ENCODE measurements at regions not wholly inside any gene's neighbourhood (a gene's known extent, or its start where the extent isn't known, plus 50 kb on each side); places are given as distances from the start of the nearest gene placed in this dataset.
"Not testable (repeated sequence)": the region's sequence is repeated elsewhere in the genome, so short reads cannot be mapped to it uniquely, and the experiment has no call there.

DNA sequence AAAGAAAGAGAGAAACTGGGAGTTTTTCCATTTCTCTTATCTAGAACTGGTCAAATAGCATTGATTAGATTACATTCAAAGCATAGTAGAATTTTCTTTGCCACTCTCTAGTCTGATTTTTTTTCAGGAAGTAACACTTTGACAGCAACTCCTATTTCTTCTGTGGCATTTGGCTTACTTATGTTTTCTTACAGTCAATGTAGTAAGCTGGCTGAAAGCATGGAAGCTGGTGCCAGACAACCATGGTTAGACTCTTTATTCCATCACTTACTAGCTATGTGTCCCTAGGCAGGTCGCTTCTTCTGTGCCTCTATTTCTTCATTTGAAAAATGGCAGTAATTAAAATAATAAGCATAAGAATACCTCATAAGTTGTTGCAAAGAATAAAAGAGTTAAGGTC is 54.2 kb upstream of the OPRM1 start:
- DNase-seq = no peak

DNA sequence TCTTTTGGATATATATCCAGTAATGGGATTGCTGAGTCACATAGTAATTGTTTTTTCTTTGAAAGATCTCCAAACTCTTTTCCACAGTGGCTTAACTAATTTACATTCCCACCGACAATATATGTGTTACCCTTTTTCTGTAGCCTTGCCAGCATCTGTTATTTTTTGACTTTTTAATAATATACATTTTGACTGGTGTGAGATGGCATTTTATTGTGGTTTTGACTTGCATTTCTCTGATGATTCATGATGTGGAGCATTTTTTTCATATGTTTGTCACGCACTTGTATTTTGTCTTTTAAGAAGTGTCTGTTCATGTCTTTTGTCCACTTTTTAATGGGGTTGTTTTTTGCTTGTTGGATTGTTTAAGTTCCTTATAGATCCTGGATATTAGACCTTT is 58.9 kb upstream of the OPRM1 start:
- DNase-seq = no peak

DNA sequence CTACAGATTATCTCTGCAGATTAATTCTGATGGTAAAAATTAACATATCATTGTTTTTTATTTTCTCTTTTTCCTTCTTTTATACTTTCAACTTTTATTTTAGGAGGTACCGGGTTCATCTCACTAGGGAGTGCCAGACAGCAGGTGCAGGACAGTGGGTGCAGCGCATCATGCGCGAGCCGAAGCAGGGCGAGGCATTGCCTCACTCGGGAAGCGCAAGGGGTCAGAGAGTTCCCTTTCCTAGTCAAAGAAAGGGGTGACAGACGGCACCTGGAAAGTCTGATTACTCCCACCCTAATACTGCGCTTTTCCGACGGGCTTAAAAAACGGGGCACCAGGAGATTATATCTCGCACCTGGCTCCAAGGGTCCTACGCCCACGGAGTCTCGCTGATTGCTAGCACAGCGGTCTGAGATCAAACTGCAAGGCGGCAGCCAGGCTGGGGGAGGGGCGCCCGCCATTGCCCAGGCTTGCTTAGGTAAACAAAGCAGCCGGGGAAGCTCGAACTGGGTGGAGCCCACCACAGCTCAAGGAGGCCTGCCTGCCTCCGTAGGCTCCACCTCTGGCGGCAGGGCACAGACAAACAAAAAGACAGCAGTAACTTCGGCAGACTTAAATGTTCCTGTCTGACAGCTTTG is 60.0 kb upstream of the OPRM1 start:
- not testable (repeated sequence) for DNase-seq

DNA sequence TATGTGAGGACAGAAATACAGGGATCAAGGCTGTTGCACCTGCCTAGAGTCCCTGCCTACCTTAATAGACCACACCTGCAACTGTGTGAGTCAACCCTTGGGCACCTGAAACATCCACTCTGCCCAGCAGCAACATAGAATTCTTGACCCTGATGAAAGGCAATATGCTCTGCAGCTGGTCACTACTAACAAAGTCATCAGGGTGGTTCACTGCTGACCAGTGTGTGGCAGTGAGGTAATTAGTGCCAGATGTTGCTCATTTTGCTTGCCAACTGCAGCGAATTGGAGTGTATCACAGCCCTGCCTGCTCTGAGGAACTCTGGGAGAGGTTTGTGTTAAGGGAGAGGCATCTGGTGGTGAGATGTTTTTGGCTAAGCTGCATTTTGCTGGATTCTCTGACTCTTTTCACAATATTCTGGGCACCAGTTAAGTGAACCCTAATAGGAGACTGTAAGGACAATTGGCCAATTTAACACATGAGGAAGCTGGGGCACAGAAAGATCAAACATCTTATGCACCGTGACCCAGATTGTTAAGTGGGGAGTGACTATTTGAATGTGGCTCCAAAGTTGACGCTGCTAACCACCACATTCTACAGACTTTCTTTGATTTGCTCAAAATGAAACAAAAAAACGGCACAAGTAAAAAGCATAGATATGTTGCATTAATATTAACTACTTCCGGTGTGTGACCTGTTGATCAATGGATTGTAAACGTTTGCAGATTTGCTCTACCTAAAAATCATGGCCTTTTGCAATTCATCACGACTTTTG is 61.9 kb upstream of the OPRM1 start:
- no peak for DNase-seq

DNA sequence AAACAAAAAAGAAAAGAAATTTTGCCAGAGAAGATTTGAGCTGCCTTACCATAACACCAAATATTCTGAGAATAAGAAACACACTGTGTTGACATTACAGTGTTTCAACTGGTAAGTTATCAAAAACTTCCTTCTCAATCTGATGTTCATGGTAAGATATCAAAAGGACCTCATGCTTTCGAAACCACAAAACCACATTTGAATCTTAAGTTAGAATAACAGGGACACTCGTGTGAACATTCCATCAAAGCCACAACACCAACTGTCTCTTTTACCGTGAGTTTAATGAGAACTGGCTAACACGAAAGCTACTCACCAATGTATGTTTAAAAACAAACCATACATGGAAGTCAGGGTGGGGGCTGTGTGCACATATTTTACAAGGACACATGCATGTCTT is 73.0 kb upstream of the OPRM1 start:
- DNase-seq = no peak

DNA sequence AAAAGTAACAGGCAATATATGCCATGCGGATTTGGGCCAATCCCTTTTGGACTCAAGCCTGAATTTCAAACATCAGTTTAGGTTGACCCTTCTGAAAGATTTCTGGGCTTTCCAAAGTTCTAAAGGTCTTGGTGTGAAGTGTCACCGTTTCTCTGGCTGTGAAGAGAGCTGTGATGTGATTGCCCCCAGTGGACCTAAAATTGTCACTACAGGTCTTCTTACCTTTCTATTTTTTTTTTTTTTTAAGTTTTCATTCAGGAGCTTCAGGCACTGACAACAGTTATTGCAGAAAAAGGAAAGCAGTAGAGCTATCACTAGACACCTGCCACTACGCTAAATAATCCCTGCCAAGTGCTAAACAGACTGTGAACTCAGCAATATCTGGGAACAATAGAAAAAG is 75.7 kb upstream of the OPRM1 start:
- DNase-seq = no peak

DNA sequence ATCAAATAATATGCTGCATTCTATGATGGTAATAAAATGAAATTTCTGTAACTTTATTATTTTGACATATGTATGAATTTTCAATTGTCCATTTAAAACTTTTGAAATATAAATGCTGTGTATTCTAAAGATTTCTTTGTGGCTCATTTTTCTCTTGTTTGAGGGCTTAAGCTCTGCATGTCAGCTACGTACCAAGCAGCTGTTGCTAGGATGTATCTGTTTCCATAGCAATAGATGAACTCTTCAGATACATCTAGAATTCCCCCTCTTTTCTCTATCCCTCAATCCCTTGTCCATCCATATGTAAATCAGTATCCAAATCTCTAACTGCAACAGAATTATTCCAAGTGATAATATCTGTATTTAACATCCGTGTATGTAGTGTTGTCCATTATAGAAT is 76.5 kb upstream of the OPRM1 start:
- DNase-seq = no peak

DNA sequence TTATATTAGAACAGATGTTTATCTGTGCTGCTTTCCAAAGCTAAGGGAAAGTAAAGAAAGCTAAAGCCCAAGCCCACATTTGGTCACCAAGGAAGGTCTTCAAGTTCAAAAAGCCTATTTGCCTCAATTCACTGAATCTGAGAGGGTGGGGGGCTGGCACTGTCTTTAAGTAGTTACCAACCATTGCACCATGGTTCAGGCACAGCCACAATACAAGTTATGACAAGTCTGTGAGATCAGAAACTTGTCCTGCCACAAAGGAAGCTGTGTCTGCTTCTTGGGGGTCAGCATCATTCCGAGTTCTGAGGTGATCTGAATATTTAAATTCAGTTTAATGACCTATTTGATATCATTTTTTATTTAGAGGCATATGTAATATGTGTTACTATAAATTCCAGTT is 78.3 kb upstream of the OPRM1 start:
- no peak for DNase-seq

DNA sequence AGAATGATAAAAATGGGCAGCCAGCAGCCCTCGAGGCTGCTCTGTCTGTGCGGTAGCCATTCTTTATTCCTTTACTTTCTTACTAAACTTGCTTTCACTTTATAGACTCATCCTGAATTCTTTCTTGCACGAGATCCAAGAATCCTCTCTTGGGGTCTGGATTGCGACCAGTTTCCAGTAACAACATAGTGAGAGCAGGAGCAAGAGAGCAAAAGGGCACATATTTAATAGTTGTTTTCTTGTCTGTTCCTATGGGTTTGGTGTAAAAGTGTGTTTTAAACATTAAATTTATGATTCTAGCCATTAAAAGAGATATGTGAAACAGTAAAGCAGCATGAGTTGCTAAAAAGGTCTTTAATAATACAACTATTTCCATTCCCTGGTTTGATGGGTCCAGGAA is 78.8 kb upstream of the OPRM1 start:
- no peak for DNase-seq

DNA sequence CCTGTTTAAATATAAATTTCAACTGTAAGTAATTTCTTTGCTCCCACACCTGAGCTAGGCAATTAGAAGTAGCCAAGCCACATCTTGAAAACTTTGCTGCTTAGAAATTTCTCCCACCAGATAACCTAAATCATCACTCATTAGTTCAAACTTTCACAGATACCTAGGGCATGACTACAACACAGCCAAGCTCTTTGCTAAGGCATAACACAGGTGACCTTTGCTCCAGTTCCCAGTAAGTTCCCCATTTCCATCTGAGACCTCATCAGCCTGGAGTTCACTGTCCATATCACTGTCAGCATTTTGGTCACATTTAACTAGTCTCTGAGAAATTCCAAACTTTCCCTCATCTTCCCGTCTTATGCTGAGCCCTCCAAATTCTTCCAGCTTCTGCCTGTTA is 79.8 kb upstream of the OPRM1 start:
- DNase-seq = peak in 3 of 4 experiments; percentile 21 to 36 (median 24)

DNA sequence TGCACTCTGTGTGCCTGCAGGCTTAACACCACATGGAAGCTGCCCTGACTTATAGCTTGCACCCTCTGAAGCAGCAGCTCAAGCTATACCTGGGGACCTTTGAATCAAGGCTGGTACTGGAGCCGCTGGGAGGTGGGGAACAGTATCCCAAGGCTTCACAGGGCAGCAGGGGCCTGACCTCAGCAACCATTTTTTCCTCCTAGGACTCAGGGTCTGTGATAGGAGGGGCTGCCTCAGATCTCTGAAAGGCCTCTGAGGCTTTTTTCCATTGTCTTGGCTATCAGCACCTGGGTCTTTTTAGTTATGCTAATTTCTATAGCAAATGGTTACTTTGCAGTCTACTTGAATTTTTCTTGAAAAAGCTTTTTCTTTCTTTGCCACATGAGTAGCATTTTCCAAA is 80.2 kb upstream of the OPRM1 start:
- no peak for DNase-seq

DNA sequence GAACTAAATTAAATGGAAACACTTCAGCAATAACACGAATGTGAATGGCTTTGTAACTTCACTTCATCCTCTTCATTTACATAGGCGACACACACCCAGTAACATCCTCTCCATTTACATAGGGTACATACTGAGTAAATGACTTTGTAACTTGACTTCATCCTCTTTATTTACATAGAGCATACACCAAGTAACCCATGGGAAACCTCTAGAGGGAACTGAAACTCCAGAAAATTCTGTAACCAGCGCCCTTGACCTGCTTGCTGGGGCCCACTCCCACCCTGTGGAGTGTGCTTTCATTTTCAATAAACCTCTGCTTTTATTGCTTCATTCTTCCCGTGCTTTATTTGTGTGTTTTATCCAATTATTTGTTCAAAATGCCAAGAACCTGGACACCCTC is 81.6 kb upstream of the OPRM1 start:
- peak in 3 of 4 experiments; percentile 14 to 19 (median 15) for DNase-seq

DNA sequence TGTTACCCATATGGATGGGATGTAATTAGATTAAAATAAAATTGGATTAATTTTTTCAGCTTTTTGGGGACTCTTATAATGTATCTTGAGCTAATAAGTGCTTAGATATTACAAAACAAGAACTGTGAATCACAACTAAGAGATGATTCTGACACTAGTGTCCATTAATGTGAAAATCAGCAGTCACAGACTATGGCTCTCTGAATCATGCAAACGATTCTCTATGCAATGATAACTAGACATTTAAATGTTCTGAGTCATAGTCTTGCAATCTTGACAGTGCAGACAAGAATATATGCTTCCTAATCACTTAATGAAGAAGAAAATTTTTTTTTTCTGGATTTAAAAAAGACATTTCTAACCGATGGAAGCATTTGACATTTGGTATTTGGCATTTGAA is 82.2 kb upstream of the OPRM1 start:
- peak in 2 of 4 experiments; percentile 2 to 29 for DNase-seq

DNA sequence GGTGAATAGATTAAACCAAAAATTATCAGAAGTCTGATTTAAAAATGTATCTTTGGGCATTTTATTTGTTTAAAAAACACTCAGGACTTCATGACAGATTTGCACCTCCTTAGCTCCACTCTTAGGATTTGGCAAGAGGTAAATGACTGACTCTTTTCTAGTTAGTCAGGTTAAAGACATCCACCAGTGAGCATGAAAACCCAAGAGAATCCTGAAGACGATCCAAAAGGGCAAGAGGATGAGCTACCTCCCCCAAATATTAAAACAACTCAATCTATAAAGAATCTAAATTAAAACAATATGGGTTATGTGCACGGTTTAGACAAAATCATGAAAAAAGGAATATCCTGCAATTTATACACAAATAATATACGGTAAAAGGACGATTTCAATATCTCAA is 89.4 kb upstream of the OPRM1 start:
- no peak for DNase-seq

DNA sequence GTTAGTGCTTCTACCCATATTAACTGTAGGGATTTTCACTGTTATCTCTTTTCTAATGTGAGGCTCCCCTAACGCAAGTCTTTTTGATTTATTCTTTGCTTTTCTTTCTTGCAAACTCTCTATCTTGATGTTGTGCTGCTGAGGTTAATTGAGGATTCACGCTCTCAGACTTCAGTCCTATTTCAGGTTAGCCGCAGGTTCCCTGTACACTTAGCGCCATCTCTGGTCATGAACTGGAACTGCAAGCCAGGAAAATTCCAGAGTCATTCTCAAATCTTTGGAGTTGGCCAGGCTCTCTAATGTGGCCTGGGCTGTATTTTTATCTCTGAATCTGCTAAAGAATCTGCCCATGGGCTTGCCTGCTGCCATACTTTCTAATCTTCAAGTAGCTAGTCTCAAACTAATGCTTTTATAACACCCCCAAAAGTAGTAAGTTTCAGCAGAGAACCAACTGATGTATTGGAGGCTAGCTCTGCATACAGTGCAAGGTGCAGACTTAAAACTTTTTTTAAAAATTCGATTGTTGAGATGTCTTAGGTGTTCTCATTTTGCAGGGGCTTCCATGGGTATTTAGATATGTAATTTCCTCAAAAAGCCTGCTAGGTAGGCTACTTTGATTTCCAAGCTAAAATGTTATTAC is 91.1 kb upstream of the OPRM1 start:
- peak; percentile 16 to 28 (median 22) for DNase-seq

DNA sequence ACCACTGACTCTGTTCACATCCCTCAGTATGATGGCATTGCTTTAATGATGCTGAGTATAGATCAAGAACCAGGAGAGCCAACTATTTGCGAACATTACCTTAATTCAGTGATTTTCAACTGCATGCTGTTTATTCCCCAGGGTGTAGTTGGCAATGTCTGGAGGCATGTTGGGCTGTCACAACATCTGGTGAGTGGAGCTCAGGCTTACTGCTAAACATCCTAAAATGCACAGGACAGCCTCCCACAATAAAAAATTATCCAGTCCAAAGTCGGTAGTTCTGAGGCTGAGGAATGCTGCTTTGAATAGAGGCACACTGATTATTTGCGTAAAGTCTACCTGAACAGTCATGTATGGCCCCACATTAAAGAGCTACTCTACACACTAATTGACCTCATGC is 94.8 kb upstream of the OPRM1 start:
- DNase-seq = no peak

DNA sequence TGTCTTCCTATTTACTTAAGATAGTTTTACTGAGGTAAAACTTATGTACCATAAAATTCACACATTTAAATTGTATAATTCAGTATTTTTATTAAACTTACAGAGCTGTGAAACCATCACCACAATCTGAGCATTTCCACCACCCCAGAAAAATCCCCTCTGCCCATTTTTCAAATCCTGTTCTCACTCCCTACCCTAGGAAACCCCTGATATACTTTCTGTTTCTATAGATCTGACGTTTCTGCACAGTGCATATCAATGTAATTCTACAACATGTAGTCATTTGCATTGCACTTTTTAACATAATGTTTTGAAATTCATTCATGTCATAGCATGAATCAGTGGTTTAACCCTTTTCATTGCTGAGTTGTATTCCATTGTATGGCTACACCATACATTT is 96.7 kb upstream of the OPRM1 start:
- DNase-seq = no peak

DNA sequence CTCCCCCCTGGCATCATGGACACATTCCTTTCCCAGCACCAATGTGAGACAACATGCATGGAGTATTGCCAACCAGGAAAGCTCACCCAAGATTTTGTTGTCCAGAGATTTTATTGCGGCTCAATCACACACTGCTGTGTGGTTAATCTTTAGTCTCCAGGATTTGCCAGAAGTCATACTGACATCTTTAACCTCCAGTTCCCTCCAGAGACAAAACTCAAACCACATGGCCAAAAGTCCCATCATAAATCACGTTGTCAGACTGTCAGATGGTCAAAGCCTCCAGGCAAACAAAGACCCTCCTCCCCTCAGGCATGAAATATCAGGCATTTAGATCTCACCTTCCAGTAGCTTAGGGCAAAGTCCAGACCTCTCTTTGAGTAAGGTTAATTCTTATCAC is 97.3 kb upstream of the OPRM1 start:
- no peak for DNase-seq

DNA sequence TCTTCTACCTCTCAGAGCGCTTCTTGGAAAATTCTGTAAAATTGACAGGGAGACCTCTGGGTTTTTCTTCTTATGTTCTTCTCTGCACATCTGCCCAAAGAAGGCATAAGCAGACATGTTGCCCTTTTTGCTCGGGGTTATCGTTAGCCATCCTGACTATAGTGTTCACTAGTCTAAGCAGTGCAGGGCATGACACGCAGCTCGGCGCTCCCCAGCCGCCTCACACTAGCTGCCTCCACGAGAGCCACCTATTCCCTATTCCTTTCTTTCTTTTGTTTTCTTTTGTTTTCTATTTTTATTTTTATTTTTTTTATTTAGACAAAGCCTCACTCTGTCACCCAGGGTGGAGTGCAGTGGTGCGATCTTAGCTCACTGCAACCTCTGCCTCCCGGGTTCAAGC is 100.2 kb upstream of the OPRM1 start:
- no peak for DNase-seq

DNA sequence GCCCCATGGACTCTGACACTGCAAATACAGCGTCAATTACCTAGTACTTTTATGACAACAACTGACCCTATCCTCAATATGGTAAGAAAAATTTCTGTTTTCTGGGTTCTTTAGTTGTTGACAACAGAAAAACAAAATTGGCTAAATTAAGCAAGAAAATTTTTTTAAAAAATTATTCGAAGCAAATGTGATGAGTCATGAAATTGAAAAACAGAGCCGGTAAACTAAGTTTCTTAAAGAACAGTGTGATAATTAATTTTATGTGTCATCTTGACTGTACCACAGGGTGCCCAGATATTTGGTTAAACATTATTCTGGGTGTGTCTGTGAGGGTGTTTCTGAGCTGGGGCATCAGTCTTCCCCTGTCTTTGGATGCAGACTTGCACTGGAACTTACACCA is 107.6 kb upstream of the OPRM1 start:
- no peak for DNase-seq

DNA sequence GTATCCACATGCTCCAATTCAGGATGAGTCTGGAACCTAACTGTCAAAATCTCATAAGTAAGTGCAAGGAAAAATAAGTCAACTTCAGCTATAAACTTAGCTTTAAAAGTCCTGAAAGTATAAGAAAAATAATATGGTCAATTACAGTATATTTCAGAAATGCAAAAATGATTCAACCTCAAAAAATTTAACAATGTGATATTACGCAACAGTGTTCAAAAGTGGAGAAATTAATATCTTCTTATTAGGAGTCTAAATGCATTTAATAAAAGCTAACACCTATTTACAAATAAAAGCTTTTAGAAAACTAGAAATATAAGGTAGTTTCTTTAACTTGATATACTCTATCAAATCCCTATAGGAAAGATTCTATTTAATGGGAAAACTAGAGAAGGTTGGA is 111.2 kb upstream of the OPRM1 start:
- DNase-seq = no peak

DNA sequence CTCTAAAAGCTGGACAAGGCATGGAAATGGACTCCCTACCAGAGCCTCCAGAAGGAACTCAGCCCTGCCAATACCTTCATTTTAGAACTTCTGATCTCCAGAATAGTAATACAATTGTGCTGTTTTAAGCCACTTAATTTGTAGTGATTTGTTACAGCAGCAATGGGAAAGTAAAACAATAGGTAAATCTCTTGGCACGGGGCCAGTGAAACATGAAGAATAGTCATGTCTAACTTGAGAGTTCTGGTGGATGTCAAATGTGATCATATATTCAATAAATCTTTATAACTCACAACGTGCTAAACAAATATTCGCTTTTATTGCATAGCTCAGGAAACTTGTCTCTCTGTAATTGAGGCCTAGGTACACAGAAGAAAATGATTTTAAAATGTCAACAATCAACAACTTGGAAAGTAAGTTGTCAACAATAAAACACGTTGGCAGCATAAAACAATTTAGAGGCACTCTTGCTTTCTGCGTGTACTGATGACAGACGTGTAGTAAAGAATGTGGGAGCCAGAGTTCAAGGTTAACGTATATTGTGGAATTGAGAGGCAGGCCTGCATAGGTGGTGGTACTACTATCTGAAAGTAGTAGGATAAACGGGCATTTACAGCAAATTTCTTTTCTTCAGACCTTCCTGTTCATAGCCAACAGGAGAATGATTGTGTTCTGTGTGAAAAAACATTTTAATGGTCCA is 140.5 kb upstream of the OPRM1 start:
- DNase-seq = no peak

DNA sequence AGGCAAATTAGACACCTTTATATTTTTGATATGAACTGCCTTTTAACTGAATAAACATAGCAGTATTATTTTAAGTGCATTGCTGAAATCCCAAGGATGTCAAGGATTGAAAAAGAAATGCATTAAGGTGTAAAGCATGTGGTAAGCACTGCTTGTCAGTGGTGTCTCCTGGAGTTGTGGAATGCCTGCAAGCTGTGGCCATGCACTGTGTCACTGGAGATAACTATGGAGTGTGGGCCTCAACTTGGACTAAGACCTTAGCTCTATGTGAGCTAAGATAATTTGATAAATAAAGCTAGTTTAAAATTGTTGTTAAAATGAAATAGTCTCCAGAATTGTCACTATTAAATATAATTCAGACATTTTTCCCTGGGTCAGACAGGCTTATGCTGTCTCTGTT is 156.6 kb upstream of the OPRM1 start:
- DNase-seq = no peak

DNA sequence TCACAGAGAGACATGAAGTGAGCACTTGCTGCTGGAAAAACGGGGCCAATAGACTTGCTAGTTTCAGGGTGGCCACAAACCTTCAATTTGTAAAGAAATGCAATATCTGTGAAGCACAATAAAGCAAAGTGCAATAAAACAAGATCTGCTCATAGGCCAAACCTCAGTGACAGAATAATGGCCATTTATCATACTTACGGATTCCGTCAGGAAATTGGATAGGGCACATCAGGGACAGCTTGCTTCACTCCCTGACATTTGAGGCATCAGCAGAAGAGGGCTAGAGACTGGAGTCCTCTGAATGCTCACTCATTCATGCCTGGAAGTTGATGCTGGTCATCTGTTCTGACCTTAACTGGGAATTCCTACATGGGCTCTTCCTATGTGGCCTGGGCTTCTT is 165.5 kb upstream of the OPRM1 start:
- no peak for DNase-seq

Data from suppressor macrophage (primary cell).